Motor neuron (in vitro differentiated cells): ENCODE measurements at regions not wholly inside any gene's neighbourhood (a gene's known extent, or its start where the extent isn't known, plus 50 kb on each side); places are given as distances from the start of the nearest gene placed in this dataset.
A peak's percentile ranks its signal among the peaks of the same experiment; 100 is the strongest.

ENCODE experiments used
- ATAC-seq, 8 experiments: fragments of 200-7000 bp; cut with Tn5 transposase; replicated peaks in 6 of 8; 2 replicates each; pipeline ENCODE4 v1.8.0; 2021; ENCODE audit warnings: mild to moderate bottlenecking in 8 of 8, moderate library complexity in 8 of 8
- H3K27ac ChIP-seq, 2 donors: fragments of 250-450 bp; sonication (Bioruptor Pico); 2 replicates each; pipeline ENCODE4 v1.9.0; 2021; ENCODE audit warnings: antibody characterized with exemption in 2 of 2, mild to moderate bottlenecking in 2 of 2, moderate library complexity in 1 of 2
- H3K4me1 ChIP-seq, 2 donors: fragments of 250-450 bp; sonication (Bioruptor Pico); replicated peaks in 1 of 2; 2 replicates each; pipeline ENCODE4 v1.6.1; 2021; ENCODE audit warnings: antibody characterized with exemption in 2 of 2, mild to moderate bottlenecking in 2 of 2, moderate library complexity in 1 of 2
- H3K4me3 ChIP-seq, 5 donors: fragments of 250-450 bp; sonication (Bioruptor Pico); 2 replicates each; pipeline ENCODE4 v1.9.0; 2021; ENCODE audit warnings: antibody characterized with exemption in 5 of 5, mild to moderate bottlenecking in 5 of 5, moderate library complexity in 4 of 5
- WGBS, 10 experiments: fragments of 450-650 bp; shearing (Covaris generic); methylation state at CpG; one replicate each; pipeline ENCODE4 v1.0.0; 2022; 5-methylcytosine and 5-hydroxymethylcytosine counted together
- in situ Hi-C, 9 experiments: fragments of 400-800 bp; cut with MboI; loops; one replicate each; pipeline ENCODE4 v1.15.0; 2021; ENCODE audit warnings: low sequenced_read_pairs in 9 of 9, low pct_unique_long_range_greater_than_20kb in 2 of 9; ENCODE audit not compliant: unreplicated experiment in 9 of 9

DNA sequence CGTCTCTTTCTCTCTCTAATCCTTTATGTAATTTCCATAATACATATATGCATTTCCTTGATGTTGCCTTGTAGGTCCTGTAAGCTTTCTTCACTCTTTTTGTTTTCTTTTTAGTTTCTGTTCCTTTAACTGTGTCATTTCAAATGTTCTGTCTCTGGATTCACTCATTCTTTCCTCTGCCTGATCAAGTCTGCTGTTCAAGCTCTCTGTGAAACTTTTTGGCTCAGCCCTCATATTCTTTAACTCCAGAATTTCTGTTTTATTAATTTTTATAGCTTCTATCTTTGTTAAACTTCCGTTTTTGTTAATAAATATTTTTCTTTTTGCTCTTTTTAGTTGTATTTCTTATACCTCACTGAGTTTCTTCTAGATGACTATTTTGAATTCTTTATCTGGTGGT lies 321.3 kb upstream of the LMO3 start:
- ATAC-seq = no peak
- WGBS, 10 experiments = 0 to 75% (median 39%) methylated on average over 1 to 2 of the region's 2 CpGs
- in situ Hi-C loops = no loop called here
- no peak overlapping the region for H3K4me3 ChIP-seq
- H3K4me1 ChIP-seq = no peaks in the 10 kb centered on the region
- H3K27ac ChIP-seq = no peak overlapping the region

DNA sequence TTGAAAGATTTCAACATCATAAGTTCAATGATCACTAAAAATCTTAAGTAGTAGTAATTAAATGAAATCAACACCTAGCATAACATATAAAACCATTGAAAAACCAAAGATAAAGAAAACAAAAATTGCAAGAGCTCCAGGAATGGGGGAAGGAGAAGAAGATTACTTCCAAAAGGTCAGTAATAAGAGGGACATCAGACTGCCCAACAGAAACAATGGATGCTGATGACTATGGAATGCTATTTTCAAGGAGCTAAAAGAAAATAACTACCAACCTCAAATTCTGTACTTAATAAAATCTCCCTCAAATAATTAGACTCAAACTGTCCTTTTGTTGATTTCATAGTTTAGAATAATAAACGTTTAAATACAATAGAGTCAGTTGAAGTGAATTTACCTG lies 314.5 kb upstream of the LMO3 start:
- no peak overlapping the region for H3K27ac ChIP-seq
- ATAC-seq = no peak
- H3K4me3 ChIP-seq = no peak overlapping the region
- 0 to 100% (median 46%) methylated on average over 1 of the region's 1 CpG; no CpG with 5 or more reads in 2 of the 10 experiments for WGBS, 10 experiments
- no peaks in the 10 kb centered on the region for H3K4me1 ChIP-seq
- in situ Hi-C loops = no loop called here

DNA sequence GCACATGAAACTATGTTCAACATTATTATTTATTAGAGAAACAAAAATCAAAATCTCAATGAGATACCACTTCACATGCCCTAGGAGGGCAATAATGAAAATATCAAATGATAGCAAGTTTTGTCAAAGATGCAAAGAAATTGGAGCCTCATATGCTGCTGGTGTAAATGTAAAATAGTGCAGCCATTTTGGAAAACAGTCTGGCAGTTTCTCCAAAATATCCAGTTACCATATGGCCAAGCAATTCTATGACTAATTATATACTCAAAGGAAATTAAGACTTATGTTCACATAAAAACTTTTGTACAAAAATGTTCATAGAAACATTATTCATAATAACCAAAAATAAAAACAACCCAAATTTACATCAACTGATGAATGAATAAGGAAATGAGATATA lies 313.6 kb upstream of the LMO3 start:
- Histone ChIP-seq H3K4me1 (no peaks in the 10 kb centered on the region), H3K4me3 (no peak overlapping the region), H3K27ac (no peak overlapping the region)
- in situ Hi-C loops = no loop called here
- no peak for ATAC-seq

DNA sequence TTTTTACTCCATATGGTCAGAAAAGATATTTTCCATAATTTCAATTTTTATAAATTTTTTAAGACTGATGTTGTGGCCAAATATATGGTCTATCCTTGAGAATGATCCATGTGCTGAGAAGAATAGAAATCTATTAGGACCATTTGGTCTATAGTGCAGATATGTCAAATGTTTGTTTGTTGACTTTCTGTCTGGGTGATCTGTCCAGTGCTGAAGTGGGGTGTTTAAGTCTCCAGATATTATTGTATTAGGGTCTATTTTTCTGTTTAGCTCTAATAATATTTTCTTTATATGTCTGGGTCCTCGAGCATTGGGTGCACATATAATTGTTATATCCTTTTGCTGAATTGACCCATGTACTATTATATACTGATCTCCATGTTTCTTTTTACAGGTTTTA lies 308.9 kb upstream of the LMO3 start:
- no peak for ATAC-seq
- WGBS, 10 experiments = 0 to 80% (median 50%) methylated on average over 1 of the region's 1 CpG; no CpG with 5 or more reads in 1 of the 10 experiments
- Histone ChIP-seq H3K27ac (no peak overlapping the region), H3K4me3 (no peak overlapping the region), H3K4me1 (no peaks in the 10 kb centered on the region)
- in situ Hi-C loops = no loop called here

DNA sequence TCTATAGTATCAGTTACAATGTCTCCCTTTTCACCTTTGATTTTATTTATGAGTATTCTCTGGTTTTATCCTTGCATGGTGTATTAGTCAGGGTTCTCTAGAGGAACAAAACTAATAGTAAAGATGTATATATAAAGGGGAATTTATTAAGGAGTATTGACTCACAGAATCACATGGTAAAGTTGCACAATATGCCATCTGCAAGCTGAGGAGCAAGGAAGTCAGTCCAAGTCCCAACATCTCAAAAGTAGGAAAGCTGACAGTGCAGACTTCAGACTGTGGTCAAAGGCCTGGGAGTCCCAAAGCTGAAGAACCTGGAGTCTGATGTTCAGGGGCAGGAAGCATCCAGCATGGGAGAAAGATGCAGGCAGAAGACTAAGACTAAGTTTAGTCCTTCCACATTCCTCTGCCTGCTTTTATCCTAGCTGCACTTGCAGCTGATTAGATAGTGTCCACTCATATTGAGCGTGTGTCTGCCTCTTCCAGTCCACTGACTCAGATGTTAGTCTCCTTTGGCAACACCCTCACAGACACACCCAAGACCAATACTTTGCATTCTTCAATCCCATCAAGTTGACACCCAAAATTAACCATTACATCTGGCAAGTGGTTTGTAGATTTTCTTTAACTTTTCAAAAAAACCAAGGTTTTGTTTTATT lies 308.0 kb upstream of the LMO3 start:
- 0 to 100% (median 53%) methylated on average over 1 of the region's 1 CpG; no CpG with 5 or more reads in 4 of the 10 experiments for WGBS, 10 experiments
- in situ Hi-C loops = no loop called here
- Histone ChIP-seq H3K4me3 (no peak overlapping the region), H3K27ac (no peak overlapping the region), H3K4me1 (no peaks in the 10 kb centered on the region)
- peak in 2 of 8 experiments; percentile 70 to 97 for ATAC-seq

DNA sequence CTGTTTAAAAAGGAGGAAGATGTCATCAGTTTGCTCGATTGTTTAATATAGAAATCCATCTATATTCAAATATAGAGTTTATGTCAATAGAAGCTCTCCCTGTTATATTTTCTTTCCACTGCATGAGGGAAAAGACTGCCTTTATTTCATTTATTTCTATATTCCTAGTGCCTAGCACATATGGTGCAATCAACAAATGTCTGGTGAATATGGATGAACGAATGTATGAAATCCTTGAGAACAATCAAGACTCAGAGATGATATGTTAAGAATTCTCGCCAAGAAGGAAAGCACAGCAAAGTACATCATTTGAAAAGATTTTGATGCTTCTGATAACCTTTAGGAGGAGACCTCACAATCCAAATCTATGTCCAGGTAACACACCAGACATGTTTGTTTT lies 296.0 kb upstream of the LMO3 start:
- H3K27ac ChIP-seq = no peak overlapping the region
- WGBS, 10 experiments = 0 to 100% (median 81%) methylated on average over 1 to 3 of the region's 3 CpGs
- in situ Hi-C loops = no loop called here
- H3K4me3 ChIP-seq = no peak overlapping the region
- no peak for ATAC-seq
- H3K4me1 ChIP-seq = no peaks in the 10 kb centered on the region

DNA sequence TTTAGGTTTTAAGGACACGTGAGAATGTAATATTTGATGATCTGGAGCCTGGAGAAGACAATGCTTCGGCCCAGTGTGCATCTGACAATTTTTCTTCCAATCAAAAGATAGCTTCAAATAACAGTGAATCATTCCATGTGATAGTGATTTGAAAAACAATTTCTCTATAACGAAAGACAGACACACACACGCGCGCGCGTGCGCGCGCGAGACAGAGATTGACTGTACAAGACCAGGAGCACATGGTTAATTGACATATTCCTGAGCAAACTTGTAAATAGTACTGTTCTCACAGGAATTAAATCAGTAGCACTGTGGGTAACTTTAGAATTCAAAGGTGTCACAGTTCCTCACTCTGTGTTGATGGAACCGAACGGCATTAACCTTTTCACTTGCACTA lies 287.5 kb upstream of the LMO3 start:
- no peak overlapping the region for H3K27ac ChIP-seq

DNA sequence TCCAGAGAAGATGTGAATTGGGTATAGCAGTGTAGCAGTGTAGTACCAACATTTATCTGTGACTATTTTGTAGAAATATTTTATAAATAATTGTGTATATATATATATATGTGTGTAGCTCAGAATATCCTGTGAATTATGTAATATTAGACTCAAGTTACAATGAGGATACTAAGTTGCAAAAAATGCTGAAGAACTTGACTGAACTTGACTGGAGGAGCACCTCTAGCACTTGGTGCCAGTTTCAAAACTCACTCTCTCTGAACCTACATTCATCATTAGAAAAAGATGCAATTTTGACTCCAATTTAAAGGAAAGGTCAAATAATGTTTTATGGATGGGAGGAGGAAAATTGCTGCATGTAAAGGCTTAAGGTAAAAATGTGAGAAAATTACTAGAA lies 285.7 kb upstream of the LMO3 start:
- Histone ChIP-seq H3K4me1 (no peaks in the 10 kb centered on the region), H3K27ac (no peak overlapping the region), H3K4me3 (no peak overlapping the region)
- in situ Hi-C loops = no loop called here
- no peak for ATAC-seq

More for the DNA sequence above, 287.5 kb upstream of the LMO3 start:
- no peak overlapping the region for H3K4me3 ChIP-seq
- H3K4me1 ChIP-seq = no peaks in the 10 kb centered on the region
- in situ Hi-C loops = no loop called here
- no peak for ATAC-seq
- WGBS, 10 experiments = 0 to 100% (median 96%) methylated on average over 1 to 14 of the region's 14 CpGs; no CpG with 5 or more reads in 1 of the 10 experiments

DNA sequence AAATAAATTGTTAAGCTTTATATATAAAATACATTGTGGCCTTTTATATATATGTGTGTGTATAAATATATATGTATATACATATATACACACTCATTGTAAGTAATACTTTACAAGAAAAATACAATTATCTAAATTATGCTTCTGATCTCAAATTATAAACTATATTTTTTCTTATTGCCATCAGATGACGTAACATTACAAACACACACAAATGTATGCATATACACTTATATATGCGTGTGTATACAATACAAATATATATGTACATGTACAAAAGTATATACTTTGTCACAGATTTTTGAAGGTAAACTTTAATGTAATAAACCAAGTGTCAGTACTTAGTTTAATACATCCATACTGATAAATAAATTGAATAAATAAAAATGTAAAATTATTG lies 278.9 kb upstream of the LMO3 start:
- in situ Hi-C loops = no loop called here
- ATAC-seq = no peak
- WGBS, 10 experiments = 0 to 100% (median 67%) methylated on average over 2 of the region's 2 CpGs; no CpG with 5 or more reads in 3 of the 10 experiments
- Histone ChIP-seq H3K4me1 (peaks cover 21 to 24% of the 10 kb centered on the region in 2 donors), H3K27ac (no peak overlapping the region), H3K4me3 (no peak overlapping the region)

DNA sequence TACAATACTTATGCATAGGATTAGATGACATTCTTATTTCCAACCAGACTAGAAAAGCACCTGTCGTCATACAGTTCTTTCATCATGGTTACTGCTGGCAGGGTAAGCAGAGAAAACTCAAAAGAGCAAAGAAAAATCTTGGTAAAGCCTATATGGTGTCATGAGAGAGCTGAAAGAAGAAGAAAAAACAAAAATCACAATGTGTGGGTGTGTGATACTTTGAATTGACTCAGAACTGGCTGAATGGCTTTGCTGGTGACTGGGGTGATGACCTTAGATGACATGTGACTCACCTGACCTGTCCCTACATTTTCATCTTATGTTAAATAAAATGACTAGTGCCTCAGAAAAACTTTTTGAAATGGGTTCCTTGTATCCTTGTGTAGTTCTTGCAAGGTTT lies 278.1 kb upstream of the LMO3 start:
- no peak overlapping the region for H3K4me3 ChIP-seq
- H3K27ac ChIP-seq = no peak overlapping the region
- peaks cover 21 to 29% of the 10 kb centered on the region in 2 donors for H3K4me1 ChIP-seq
- no peak for ATAC-seq
- in situ Hi-C loops = no loop called here
- WGBS, 10 experiments = 0 to 100% (median 78%) methylated on average over 1 of the region's 1 CpG; no CpG with 5 or more reads in 2 of the 10 experiments

DNA sequence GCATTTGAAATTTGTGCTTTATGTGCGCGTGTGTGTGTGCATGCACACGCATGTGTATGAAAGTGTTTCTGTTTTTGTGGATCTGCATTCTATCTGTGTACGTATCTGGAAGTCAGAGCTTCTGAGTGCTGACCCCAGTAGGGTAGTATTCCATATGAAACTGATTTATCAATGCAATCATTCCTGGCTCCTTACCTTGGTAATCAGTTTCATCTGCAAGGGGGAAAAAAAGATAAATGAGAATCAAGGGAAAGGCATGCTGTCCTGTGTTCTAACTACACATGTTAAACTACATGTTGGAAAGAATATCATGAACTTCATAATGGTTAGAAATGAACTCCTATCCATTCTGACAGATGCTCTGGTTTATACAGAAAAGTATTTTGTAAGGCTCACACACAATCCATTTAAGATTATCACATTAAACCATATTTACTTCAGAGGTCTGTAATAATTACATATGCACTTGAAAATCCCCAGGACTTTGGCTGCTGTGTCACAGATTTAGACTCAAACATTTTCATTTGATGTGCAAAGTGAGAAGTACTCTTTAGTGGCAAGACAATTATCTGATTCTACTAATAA lies 276.1 kb upstream of the LMO3 start:
- H3K27ac ChIP-seq = no peak overlapping the region
- no peak overlapping the region for H3K4me3 ChIP-seq
- in situ Hi-C loops = no loop called here
- H3K4me1 ChIP-seq = peaks cover 21 to 29% of the 10 kb centered on the region in 2 donors
- peak in 3 of 8 experiments; percentile 26 to 45 (median 42) for ATAC-seq
- 6 to 100% (median 66%) methylated on average over 2 to 4 of the region's 4 CpGs for WGBS, 10 experiments

DNA sequence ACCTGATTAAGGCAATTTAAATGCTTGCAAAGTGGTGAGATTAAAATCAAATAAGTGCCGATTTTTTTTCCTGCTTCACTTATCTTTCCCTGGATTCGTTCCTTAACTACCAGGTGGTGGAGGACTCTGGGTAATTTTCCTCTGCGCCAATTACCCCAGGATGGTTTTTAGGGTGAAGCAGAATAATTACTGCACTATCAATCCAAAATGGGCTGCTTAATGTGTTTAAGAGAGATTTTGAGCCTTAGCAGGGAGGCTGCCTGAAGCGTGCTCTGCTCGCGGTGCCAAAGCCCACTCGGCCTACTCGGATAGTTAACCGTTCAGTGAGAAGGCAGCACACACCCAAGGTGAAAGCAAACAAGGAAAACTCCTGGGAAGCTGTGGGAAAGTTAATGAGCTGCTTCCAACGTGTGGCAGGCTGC lies 274.9 kb upstream of the LMO3 start:
- H3K27ac ChIP-seq = no peak overlapping the region
- H3K4me1 ChIP-seq = peaks cover 21 to 29% of the 10 kb centered on the region in 2 donors
- WGBS, 10 experiments = 36 to 85% (median 55%) methylated on average over 2 to 10 of the region's 10 CpGs; no CpG with 5 or more reads in 2 of the 10 experiments
- peak in 5 of 8 experiments; percentile 25 to 65 (median 56) for ATAC-seq
- H3K4me3 ChIP-seq = no peak overlapping the region
- in situ Hi-C loops = no loop called here

DNA sequence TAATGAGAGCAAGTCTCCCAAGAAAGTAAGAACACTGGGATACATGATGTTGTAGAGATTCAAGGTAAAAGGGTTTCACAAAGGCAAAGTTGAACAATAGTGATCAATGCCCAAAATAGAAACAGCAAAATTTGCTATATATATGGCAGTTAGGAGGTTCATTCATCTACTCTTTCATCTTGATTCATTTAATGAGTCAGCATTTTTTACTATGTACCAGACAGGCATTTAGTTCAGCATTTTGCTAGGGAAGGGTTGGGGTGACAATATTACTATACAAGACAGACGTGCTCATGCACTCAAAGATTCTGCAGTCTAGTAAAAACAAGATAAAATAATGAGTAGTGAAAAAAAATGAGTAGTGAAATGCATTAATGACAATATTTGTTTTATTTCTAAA lies 264.9 kb upstream of the LMO3 start:
- WGBS, 10 experiments = 0 to 100% (median 83%) methylated on average over 1 of the region's 1 CpG; no CpG with 5 or more reads in 3 of the 10 experiments
- no peak overlapping the region for H3K27ac ChIP-seq
- in situ Hi-C loops = no loop called here
- H3K4me1 ChIP-seq = no peaks in the 10 kb centered on the region
- no peak for ATAC-seq
- H3K4me3 ChIP-seq = no peak overlapping the region

DNA sequence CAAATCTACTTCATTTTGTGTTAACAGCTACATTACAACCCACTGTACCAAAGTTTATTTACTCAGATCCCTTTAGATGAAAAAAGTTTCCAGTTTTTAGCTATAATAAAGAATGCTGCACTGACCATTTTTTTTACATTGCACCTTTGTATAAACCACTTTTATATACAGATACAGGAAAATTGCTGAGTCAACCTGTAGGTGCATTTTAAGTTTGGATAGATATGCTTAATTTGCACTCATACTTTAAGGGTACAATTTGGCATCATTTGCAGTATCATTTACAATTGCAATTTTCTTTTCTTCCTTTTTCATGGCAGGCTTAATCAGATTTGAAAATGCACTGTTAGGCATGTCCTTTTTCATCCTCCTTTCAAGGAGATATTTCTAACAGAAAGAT lies 257.8 kb upstream of the LMO3 start:
- ATAC-seq = no peak
- no peaks in the 10 kb centered on the region for H3K4me1 ChIP-seq
- no peak overlapping the region for H3K27ac ChIP-seq
- in situ Hi-C loops = no loop called here
- H3K4me3 ChIP-seq = no peak overlapping the region
